Smooth muscle cell (in vitro differentiated cells): ENCODE measurements at regions not wholly inside any gene's neighbourhood (a gene's known extent, or its start where the extent isn't known, plus 50 kb on each side); places are given as distances from the start of the nearest gene placed in this dataset.

Experiments
- DNase-seq: peaks from one replicate; lab custom pipeline; 2025; ENCODE audit not compliant: unreplicated experiment; lab: John Stamatoyannopoulos, UW
- H2AFZ ChIP-seq: fragments of 200-600 bp; sonication (generic); 2 replicates; pipeline ENCODE4 v1.6.0; 2016; ENCODE audit warnings: antibody characterized with exemption, low read depth, mild to moderate bottlenecking
- H3F3A ChIP-seq: fragments of 200-600 bp; sonication (generic); 2 replicates; pipeline ENCODE4 v1.6.0; 2017; ENCODE audit warnings: antibody characterized with exemption, low read depth
- H3K27ac ChIP-seq: fragments of 200-600 bp; sonication (generic); 2 replicates; pipeline ENCODE4 v1.5.1; 2016; ENCODE audit warnings: low read depth, mild to moderate bottlenecking
- H3K27me3 ChIP-seq: fragments of 200-600 bp; sonication (generic); 2 replicates; pipeline ENCODE4 v1.6.1; 2016; ENCODE audit warnings: low read depth, mild to moderate bottlenecking
- H3K36me3 ChIP-seq: fragments of 200-600 bp; sonication (generic); 2 replicates; pipeline ENCODE4 v1.5.1; 2016; ENCODE audit warnings: low read depth
- H3K4me1 ChIP-seq: fragments of 200-600 bp; sonication (generic); 2 replicates; pipeline ENCODE4 v1.5.1; 2016; ENCODE audit warnings: low read depth
- H3K4me2 ChIP-seq: fragments of 200-600 bp; sonication (generic); 2 replicates; pipeline ENCODE4 v1.6.0; 2016; ENCODE audit warnings: mild to moderate bottlenecking
- H3K4me3 ChIP-seq: fragments of 200-600 bp; sonication (generic); 2 replicates; pipeline ENCODE4 v1.5.1; 2016; ENCODE audit warnings: mild to moderate bottlenecking
- H3K79me2 ChIP-seq: fragments of 200-600 bp; sonication (generic); 2 replicates; pipeline ENCODE4 v1.6.0; 2016; ENCODE audit warnings: low read depth, mild to moderate bottlenecking
- H3K9ac ChIP-seq: fragments of 200-600 bp; sonication (generic); 2 replicates; pipeline ENCODE4 v1.6.0; 2016; ENCODE audit warnings: low read depth
- H3K9me3 ChIP-seq: fragments of 200-600 bp; sonication (generic); replicated peaks from 2 replicates; pipeline ENCODE4 v1.5.1; 2016; ENCODE audit warnings: low read depth
- H4K20me1 ChIP-seq: fragments of 200-600 bp; sonication (generic); 2 replicates; pipeline ENCODE4 v1.6.0; 2016; ENCODE audit warnings: low read depth
- WGBS: methylation state at CpG from one replicate; pipeline ENCODE4 v1.1.7; 2016; ENCODE audit warnings: low lambda C conversion rate; 5-methylcytosine and 5-hydroxymethylcytosine counted together
- TF ChIP-seq, protein P1 (sequence below): fragments of 200-600 bp; sonication (generic); IDR thresholded peaks from 2 replicates; pipeline ENCODE4 v1.5.1; 2017; ENCODE audit warnings: borderline replicate concordance, mild to moderate bottlenecking, antibody characterized with exemption; ENCODE audit not compliant: insufficient read depth, poor library complexity, severe bottlenecking

DNA sequence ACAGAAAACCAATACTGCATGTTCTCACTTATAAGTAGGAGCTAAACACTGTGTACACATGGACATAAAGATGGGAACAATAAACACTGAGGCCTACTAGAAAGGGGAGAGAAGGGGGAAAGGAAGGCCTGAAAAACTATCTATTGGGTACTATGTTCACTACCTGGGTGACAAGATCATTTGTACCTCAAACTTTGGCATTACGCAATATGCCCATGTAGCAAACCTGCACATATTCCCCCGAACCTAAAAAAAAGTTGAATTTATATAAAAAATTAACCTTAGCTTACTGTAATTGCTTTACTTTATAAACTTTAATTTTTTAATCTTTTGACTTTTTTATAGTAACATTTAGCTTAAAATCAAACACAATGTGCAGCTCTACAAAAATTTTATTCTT lies 237.6 kb upstream of the ATP10B start:
- no peak overlapping the region for H3K4me3 ChIP-seq
- no peak overlapping the region for H3K27ac ChIP-seq
- H3K79me2 ChIP-seq: no peaks in the 10 kb centered on the region
- no peaks in the 10 kb centered on the region for H4K20me1 ChIP-seq
- no peak overlapping the region for H2AFZ ChIP-seq
- 98% methylated on average over 2 of the region's 2 CpGs for WGBS
- H3K27me3 ChIP-seq: no peaks in the 10 kb centered on the region
- no peaks in the 10 kb centered on the region for H3K9me3 ChIP-seq
- H3K4me1 ChIP-seq: peaks cover 13% of the 10 kb centered on the region
- no peak overlapping the region for H3K4me2 ChIP-seq
- H3K36me3 ChIP-seq: no peaks in the 10 kb centered on the region
- H3K9ac ChIP-seq: no peak overlapping the region
- no peaks in the 10 kb centered on the region for H3F3A ChIP-seq
- TF ChIP-seq, protein P1, sequence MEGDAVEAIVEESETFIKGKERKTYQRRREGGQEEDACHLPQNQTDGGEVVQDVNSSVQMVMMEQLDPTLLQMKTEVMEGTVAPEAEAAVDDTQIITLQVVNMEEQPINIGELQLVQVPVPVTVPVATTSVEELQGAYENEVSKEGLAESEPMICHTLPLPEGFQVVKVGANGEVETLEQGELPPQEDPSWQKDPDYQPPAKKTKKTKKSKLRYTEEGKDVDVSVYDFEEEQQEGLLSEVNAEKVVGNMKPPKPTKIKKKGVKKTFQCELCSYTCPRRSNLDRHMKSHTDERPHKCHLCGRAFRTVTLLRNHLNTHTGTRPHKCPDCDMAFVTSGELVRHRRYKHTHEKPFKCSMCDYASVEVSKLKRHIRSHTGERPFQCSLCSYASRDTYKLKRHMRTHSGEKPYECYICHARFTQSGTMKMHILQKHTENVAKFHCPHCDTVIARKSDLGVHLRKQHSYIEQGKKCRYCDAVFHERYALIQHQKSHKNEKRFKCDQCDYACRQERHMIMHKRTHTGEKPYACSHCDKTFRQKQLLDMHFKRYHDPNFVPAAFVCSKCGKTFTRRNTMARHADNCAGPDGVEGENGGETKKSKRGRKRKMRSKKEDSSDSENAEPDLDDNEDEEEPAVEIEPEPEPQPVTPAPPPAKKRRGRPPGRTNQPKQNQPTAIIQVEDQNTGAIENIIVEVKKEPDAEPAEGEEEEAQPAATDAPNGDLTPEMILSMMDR: no peak
- DNase-seq: no peak

DNA sequence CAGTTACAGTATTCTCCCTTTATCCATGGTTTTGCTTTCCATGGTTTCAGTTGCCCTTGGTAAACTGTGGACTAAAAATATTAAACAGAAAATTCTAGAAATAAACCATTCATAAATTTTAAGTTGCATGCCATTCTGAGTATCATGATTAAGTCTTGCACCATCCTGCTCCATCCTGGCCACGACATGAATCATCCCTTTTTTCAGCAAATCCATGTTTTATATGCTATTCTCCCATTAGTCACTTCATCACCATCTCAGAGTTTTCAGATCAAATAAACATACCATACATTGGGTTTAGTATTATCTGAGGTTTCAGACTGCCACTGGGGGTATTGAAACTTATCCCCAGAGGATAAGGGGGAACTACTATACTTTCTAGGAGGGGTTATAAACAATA lies 234.4 kb upstream of the ATP10B start:
- peak overlapping the region; percentile 76 for H3K4me2 ChIP-seq
- peak overlapping the region; percentile 27 for H3K9ac ChIP-seq
- peaks cover 13% of the 10 kb centered on the region for H3K4me1 ChIP-seq
- WGBS: 18% methylated on average over 1 of the region's 1 CpG
- no peak overlapping the region for H3K4me3 ChIP-seq
- DNase-seq: no peak
- H4K20me1 ChIP-seq: no peaks in the 10 kb centered on the region
- no peak overlapping the region for H2AFZ ChIP-seq
- no peaks in the 10 kb centered on the region for H3K36me3 ChIP-seq
- no peaks in the 10 kb centered on the region for H3F3A ChIP-seq
- no peaks in the 10 kb centered on the region for H3K79me2 ChIP-seq
- no peaks in the 10 kb centered on the region for H3K27me3 ChIP-seq
- H3K9me3 ChIP-seq: no peaks in the 10 kb centered on the region
- peak overlapping the region; percentile 76 for H3K27ac ChIP-seq
- TF ChIP-seq, protein P1: no peak

DNA sequence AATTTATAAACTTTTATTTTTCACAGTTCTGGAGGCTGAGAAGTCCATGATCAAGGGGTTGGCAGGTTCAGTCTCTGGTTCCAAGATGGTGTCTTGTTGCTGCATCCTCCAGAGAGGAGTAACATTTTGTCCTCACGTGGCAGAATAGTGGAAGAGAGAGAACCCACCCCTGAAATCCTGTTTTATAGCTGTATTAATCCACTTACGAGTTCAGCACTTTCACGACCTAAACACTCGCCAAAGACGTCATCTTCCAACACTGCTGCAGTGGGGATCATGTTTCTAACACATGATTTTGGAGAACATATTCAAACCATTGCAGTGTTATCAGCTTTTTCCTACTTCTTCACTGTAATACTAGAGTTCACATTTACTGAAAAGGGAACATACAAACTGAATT lies 233.0 kb upstream of the ATP10B start:
- Histone ChIP-seq H3K4me1 (peaks cover 13% of the 10 kb centered on the region), H3K9me3 (no peaks in the 10 kb centered on the region), H4K20me1 (no peaks in the 10 kb centered on the region), H3K9ac (no peak overlapping the region), H3K27ac (peak overlapping the region; percentile 76), H3F3A (no peaks in the 10 kb centered on the region), H2AFZ (peak overlapping the region; percentile 54), H3K27me3 (no peaks in the 10 kb centered on the region), H3K4me2 (peak overlapping the region; percentile 76), H3K36me3 (no peaks in the 10 kb centered on the region), H3K79me2 (no peaks in the 10 kb centered on the region), H3K4me3 (no peak overlapping the region)
- no peak for DNase-seq
- 26% methylated on average over 5 of the region's 5 CpGs for WGBS
- TF ChIP-seq, protein P1: no peak

DNA sequence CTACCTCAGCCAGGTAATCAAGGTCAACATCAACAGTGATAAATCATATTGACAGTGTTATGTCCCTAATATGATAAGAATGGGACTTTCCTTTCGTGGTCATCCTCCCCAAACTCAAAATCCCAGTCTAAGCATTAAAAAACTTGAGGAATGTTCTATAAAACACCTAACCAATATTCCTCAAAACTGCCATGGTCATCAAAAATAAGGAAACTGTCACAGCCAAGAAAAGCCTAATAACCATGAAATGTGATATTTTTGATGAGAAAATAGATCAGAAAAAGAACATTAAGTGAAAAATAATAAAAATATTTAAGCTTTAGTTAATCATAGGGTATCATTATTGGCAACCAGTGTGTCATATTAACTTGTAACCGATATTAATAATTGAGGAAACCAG lies 232.1 kb upstream of the ATP10B start:
- Histone ChIP-seq H3K79me2 (no peaks in the 10 kb centered on the region), H3K27me3 (no peaks in the 10 kb centered on the region), H4K20me1 (no peaks in the 10 kb centered on the region), H3K4me3 (no peak overlapping the region), H3F3A (no peaks in the 10 kb centered on the region), H3K27ac (no peak overlapping the region), H2AFZ (no peak overlapping the region), H3K36me3 (no peaks in the 10 kb centered on the region), H3K4me1 (peaks cover 15% of the 10 kb centered on the region), H3K9me3 (no peaks in the 10 kb centered on the region), H3K9ac (no peak overlapping the region), H3K4me2 (no peak overlapping the region)
- TF ChIP-seq, protein P1: no peak
- 85% methylated on average over 2 of the region's 2 CpGs for WGBS
- DNase-seq: no peak
